Progenitor cell of endocrine pancreas (in vitro differentiated cells): ENCODE measurements at regions not wholly inside any gene's neighbourhood (a gene's known extent, or its start where the extent isn't known, plus 50 kb on each side); places are given as distances from the start of the nearest gene placed in this dataset.

Experiments
- DNase-seq: peaks from one replicate; pipeline ENCODE4 v3.0.0; 2021; ENCODE audit warnings: low spot score; ENCODE audit not compliant: unreplicated experiment
- H3K27ac Mint-ChIP-seq: 2 replicates; pipeline ENCODE4 v1.8.0; 2021; ENCODE audit warnings: mild to moderate bottlenecking, moderate library complexity, mixed read lengths
- H3K27me3 Mint-ChIP-seq: 2 replicates; pipeline ENCODE4 v1.8.0; 2021; ENCODE audit warnings: mixed read lengths
- H3K36me3 Mint-ChIP-seq: 2 replicates; pipeline ENCODE4 v1.8.0; 2022; ENCODE audit warnings: mixed read lengths; ENCODE audit not compliant: insufficient read depth
- H3K4me1 Mint-ChIP-seq: 2 replicates; pipeline ENCODE4 v1.8.0; 2021; ENCODE audit warnings: low read depth, mixed read lengths
- H3K4me3 Mint-ChIP-seq: 2 replicates; pipeline ENCODE4 v1.8.0; 2021; ENCODE audit warnings: low read depth, mild to moderate bottlenecking, moderate library complexity, mixed read lengths
- H3K9me3 Mint-ChIP-seq: 2 replicates; pipeline ENCODE4 v1.8.0; 2021; ENCODE audit warnings: low read depth, mixed read lengths
- TF ChIP-seq, protein P1 (sequence below): fragments of 200-600 bp; sonication (generic); IDR thresholded peaks from one replicate; pipeline ENCODE4 v1.5.0; 2021; ENCODE audit warnings: antibody characterized with exemption, mild to moderate bottlenecking; ENCODE audit not compliant: unreplicated experiment

DNA sequence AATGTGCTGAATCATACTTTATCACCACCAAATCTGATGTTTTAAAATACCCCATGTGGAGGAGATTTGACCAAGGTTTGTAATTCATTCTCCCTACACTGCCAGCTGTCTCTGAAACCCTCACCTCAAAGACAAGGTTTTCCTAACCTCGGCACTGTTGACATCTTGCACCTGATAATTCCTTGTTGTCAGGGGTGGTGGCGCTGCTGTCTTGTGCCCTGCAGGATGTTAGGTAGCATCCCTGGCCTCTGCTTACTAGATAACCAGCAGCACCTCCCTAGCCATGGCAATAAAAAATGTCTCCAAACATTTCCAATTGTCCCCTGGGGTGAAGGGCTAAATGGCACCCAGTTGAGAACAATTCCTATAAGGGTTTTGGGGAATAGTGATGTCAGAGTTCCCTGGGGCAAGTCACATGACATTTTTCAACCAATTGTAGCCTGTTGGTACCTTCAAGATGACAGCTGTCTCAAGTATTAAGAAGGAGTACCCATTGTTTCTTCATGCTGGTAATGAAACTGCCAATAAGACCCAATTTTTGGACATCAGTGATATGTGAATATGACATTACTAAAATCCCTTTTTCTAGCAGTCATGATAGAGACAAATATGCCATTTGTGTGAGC lies 160.6 kb upstream of the PLCXD3 start:
- no peaks in the 10 kb centered on the region for H3K36me3 Mint-ChIP-seq
- TF ChIP-seq, protein P1, sequence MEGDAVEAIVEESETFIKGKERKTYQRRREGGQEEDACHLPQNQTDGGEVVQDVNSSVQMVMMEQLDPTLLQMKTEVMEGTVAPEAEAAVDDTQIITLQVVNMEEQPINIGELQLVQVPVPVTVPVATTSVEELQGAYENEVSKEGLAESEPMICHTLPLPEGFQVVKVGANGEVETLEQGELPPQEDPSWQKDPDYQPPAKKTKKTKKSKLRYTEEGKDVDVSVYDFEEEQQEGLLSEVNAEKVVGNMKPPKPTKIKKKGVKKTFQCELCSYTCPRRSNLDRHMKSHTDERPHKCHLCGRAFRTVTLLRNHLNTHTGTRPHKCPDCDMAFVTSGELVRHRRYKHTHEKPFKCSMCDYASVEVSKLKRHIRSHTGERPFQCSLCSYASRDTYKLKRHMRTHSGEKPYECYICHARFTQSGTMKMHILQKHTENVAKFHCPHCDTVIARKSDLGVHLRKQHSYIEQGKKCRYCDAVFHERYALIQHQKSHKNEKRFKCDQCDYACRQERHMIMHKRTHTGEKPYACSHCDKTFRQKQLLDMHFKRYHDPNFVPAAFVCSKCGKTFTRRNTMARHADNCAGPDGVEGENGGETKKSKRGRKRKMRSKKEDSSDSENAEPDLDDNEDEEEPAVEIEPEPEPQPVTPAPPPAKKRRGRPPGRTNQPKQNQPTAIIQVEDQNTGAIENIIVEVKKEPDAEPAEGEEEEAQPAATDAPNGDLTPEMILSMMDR: no peak
- H3K4me3 Mint-ChIP-seq: no peak overlapping the region
- no peak overlapping the region for H3K27ac Mint-ChIP-seq
- H3K27me3 Mint-ChIP-seq: no peaks in the 10 kb centered on the region
- no peak for DNase-seq
- H3K4me1 Mint-ChIP-seq: no peaks in the 10 kb centered on the region
- peaks cover 5% of the 10 kb centered on the region for H3K9me3 Mint-ChIP-seq

DNA sequence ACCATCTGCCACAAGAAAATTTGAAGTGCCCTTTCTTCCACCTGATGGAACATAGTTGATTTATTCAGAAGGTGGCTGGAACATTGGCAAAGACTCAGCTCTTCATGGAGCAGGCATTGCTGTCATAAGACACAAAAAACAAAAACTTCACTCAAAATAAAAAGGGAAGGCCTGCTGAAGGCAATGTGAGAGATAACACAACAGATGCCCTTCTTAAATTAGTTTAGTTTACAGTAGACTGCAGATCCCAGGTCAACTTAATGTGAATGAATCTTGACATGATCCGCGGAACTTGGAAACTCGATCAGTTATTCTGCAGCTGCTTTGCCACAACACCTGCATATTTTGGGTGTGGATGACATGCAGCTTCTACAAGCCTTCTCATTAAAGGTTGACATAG lies 159.8 kb upstream of the PLCXD3 start:
- Mint-ChIP-seq H3K27ac (no peak overlapping the region), H3K36me3 (no peaks in the 10 kb centered on the region), H3K4me3 (no peak overlapping the region), H3K9me3 (peaks cover 5% of the 10 kb centered on the region), H3K27me3 (no peaks in the 10 kb centered on the region), H3K4me1 (no peaks in the 10 kb centered on the region)
- DNase-seq: no peak
- TF ChIP-seq, protein P1: no peak

DNA sequence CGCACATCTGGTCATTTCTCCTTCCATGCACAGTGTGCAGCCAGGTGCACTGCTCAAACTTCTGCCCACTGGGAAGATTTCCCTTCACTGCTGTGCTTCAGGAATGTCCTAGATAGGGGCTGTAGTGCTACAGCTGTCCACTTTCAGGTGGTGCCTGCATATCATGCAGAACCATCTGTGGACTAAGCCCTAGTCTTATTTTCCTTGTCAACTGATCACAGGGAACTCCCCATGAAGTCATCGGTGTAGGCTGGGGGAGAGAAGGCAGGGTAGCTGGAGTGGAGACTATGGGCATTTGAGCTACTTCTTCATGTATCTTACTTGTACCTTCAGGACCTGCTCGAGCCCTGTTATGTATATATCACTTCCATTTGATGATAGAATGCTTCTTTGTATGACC lies 150.9 kb upstream of the PLCXD3 start:
- TF ChIP-seq, protein P1: no peak
- H3K36me3 Mint-ChIP-seq: no peaks in the 10 kb centered on the region
- H3K27ac Mint-ChIP-seq: no peak overlapping the region
- no peak for DNase-seq
- no peaks in the 10 kb centered on the region for H3K27me3 Mint-ChIP-seq
- no peak overlapping the region for H3K4me3 Mint-ChIP-seq
- peaks cover 3% of the 10 kb centered on the region for H3K9me3 Mint-ChIP-seq
- H3K4me1 Mint-ChIP-seq: no peaks in the 10 kb centered on the region

DNA sequence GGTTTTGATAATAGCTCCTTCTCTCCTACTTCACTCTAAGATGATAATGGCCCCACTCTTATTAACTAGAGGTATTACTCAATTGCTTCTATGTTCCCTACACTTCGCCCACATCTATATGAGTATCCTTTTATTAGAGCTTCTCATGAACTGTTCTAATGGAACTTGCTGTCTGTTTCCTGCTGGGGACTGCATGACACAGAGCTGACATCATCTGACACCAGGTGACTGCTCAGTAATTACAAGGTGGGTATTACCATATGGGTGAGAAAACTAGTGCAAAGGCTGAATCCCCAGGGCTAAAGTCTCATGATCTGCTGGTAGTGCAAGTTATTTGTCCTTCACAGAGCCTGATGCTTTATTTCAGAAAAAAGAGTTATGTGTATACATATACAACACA lies 146.2 kb upstream of the PLCXD3 start:
- Mint-ChIP-seq H3K4me3 (no peak overlapping the region), H3K27ac (no peak overlapping the region), H3K9me3 (no peaks in the 10 kb centered on the region), H3K4me1 (no peaks in the 10 kb centered on the region), H3K36me3 (no peaks in the 10 kb centered on the region), H3K27me3 (no peaks in the 10 kb centered on the region)
- no peak for DNase-seq
- TF ChIP-seq, protein P1: no peak

DNA sequence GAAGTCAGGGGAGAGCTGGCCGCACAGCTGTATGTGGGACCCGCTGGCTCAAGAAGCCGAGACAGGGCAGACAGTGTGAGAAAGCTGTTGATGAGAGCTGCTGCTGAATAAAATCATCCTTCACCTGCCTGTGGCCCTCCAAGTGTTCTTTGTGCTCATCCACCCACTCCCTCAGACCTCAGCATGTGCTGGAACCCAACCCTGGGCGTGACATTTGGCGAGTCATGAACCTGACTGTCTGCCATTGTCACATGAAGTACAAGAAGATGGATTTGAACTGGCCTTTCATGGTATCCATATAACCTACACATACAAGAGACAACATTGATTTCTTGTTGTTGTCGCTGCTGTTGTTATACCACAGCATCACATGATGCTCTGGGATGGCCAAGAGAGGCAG lies 139.7 kb upstream of the PLCXD3 start:
- Mint-ChIP-seq H3K27me3 (no peaks in the 10 kb centered on the region), H3K9me3 (no peaks in the 10 kb centered on the region), H3K36me3 (no peaks in the 10 kb centered on the region), H3K27ac (no peak overlapping the region), H3K4me1 (peaks cover 3% of the 10 kb centered on the region), H3K4me3 (no peak overlapping the region)
- DNase-seq: no peak
- TF ChIP-seq, protein P1: no peak
